IPS DF 19.7 (cell line): ENCODE measurements at regions not wholly inside any gene's neighbourhood (a gene's known extent, or its start where the extent isn't known, plus 50 kb on each side); places are given as distances from the start of the nearest gene placed in this dataset.
"Not testable (repeated sequence)": the region's sequence is repeated elsewhere in the genome, so short reads cannot be mapped to it uniquely, and the experiment has no call there.

Source experiments
- DNase-seq: peaks from one replicate; pipeline ENCODE4 v3.0.0-alpha.2; 2013; ENCODE audit warnings: low read depth, low spot score

DNA sequence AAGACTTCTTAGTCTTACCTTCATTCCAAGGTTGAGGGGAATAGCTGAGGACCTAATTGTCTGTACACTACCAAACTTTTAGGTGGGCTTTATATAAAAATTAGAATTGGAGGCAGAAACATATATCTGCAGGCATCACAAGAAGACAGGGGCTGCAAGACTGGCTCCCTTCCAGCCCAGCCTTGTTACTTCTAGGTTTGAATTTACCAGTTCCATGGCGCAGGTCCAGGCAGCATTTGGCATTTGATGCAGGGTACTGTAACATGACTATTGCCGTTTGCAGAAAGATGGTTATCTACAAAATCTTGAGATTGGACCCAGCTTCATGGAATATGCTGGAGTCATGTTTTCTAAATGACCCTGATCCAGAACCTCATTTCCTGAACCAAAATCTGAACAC is 105.4 kb upstream of the RHOBTB1 start:
- no peak for DNase-seq

DNA sequence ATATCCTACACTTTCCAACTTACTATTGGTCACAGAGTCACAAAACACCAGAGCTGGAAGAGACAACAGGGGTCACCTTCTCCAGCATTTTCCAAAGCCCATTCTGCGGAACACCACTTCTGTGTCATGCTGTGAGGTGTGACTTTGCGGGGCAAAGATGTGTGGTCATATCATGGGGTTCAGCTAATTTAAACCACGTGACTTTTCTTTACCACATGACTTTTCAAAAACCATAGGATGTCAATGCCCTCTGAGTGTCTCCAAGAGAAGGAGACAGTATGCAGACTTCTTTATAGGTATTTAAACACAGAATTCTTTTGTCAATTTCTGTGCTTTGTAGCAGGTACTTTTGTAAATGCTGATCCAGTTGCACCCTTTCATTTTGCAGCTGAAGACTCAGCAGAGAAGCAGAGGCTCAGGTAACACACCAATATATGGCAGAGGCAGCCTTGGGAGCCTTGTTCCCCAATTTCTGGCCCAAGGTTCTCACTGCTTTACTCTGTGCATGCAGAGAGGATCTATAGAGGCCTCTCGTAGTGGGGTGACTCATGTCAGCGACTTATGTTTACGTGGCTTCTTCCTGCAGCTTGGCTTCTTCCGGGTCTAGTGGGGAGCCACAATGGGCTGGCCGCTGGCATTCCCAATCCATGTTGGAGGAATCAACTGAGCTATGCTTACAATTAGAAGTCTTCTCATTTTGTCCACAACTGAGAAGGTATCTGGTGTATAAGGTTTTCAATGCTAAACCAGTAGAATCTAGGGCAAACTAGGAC is 104.0 kb upstream of the RHOBTB1 start:
- DNase-seq, result no peak

DNA sequence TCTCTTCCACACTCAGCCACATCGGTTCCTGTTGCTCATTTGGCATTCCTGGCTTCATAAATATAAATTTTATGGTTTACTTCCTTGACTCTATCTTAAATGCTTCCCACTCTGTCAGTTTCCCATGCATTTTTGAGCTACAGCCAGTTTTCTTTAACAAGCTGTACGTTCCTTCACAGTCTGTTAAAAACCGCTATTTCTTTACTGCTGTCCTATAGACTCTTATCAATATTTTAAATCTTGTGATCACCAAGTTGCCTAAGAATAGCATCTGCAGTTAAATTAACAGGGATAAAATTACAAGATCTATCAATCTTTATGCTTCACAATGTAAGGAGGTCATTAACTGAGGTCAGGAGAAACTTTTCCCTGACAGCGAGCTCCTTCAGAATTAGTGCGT is 103.1 kb upstream of the RHOBTB1 start:
- DNase-seq, result no peak

DNA sequence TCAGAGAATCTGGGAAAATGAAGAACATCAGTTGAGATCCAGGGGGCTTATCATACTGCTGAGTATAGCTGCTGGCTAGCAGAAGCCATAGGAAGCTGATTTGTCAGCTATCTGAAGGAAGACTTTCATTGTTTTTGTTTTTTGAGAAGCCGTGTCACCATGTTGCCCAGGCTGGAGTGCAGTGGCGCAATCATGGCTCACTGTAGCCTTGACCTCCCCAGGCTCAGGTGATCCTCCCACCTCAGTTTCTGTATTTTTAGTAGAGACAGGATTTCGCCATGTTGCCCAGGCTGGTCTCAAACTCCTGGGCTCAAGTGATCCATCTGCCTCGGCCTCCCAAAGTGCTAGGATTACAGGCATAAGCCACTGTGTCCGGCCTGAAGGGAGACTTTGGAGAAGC is 101.5 kb upstream of the RHOBTB1 start:
- DNase-seq, result not testable (repeated sequence)

DNA sequence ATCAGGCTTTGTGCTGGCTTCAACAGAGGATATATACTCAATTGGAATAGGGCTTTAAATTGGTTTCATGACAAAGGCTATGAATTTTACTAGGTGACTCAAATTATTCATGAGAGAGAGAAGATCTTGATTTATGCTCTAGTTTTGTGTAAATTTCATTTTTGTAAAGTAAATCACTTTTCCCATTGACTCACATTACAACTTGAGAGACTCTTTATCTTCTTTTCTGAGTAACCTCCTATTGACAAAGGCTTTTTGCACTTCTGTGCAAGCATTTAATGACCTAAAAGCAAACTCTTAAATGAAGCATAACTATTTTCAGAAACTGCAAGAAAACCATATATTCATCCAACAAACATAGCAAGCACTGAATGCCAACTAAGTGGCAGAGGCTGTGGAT is 98.5 kb upstream of the RHOBTB1 start:
- DNase-seq, result no peak

DNA sequence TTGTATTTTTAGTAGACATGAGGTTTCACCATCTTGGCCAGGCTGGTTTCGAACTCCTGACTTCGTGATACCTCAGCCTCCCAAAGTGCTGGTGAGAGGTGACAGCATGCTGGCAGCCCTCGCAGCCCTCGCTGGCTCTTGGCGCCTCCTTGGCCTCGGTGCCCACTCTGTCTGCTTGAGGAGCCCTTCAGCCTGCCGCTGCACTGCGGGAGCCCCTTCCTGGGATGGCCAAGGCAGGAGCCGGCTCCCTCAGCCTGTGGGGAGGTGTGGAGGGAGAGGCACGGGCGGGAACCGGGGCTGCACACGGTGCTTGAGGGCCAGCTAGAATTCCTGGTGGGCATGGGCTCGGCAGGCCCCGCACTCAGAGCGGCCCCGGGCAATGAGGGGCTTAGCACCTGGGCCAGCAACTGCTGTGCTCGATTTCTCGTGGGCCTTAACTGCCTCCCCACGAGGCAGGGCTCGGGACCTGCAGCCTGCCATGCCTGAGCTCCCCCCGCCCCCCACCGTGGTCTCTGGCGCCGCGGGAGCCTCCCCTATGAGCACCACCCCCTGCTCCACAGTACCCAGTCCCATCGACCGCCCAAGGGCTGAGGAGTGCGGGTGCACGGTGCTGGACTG is 96.5 kb upstream of the RHOBTB1 start:
- DNase-seq, result no peak

DNA sequence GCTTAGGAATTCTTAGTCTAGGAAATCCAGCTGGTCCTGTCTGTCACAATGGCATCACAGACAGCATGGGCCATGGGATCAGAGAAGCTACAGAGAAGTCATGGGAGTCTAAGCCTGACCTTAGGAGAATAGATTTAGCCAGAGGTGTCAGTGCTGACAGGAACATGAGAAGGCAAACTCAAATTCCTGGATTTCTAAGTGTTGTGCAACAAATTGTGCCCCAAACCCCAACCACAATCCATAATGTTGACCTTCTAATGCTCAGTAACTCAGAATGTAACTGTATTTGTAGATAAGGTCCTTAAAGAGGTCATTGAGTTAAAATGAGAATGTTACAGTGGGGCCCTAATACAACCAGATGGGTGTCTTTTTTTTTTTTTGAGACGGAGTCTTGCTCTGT is 95.9 kb upstream of the RHOBTB1 start:
- DNase-seq, result no peak

DNA sequence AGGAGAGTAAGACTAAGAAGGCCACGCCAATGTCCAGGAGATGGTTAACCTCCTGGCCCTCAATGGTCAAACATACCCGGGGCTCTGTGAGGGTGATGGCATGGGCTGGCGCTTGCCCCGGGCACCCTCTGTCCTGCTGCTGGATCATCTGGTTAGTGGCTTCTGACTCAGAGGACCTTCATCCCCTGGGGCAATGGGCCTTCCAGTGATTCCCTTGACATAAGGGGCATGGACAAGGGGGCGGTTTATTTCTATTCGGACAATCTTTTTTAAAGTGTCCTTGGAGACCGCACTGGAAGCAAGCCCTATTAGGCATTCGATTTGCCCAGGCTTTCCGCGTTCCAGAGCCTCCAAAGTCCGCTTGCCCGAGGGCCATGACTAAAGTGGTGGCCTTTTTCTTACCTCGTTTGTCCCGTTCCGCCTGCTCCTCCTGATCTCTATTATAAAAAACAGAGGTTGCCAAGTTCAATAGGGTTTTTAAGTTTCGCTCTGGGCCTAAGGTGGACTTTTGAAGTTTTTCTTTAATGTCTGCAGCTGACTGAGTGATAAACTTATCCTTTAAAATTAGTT is 93.4 kb upstream of the RHOBTB1 start:
- not testable (repeated sequence) for DNase-seq

DNA sequence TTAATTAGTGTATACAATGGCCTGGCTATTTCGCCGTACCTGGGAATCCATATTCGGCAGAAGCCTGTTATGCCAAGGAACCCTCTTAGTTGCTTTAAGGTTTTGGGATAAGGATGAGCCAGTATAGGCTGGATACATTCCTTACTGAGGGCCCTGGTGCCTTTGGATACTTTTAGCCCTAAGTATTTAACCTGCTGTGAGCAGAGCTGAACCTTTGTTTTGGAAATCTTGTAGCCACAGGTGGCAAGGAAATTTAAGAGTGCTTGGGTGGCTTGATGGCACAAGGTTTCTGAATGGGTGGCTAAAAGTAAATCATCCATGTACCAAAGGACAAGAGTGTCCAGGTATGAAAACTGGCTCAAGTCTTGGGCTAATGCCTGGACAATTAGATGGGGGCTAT is 92.2 kb upstream of the RHOBTB1 start:
- not testable (repeated sequence) for DNase-seq

DNA sequence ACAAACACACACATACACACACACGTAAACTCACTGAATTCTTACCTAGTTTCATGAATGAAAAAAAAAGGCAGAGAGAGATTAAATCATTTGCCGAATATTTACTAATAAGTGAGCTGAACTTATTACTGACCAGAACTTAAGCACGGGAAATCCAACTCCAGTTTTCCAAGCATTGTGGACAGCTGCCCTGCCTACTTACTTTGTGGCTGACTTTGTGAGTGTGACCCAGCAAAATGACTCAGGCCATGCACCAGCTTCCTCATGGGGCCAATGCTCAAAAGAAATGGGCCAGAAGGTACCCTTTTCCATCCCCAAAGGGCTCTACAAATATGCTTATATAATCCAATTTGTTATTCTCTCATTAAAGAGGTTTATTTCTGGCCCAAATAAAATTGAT is 87.4 kb upstream of the RHOBTB1 start:
- DNase-seq, result no peak

DNA sequence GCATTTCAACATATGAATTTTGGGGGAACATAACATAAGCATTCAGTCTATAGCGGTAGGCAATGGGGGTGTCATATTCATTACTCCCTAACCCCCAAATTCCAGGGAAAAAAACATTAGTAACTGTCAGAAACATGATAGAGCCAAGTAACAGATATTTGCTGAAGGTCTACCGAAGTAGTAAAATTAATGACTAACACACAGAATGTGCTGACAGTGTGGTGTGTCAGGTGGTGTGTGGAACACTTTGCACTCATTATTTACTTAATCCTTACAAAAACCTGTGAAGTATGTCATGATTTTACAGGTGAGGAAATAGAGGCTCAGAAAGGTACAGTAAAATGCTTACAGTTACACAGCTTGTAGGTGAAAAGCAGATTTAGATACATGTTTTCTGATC is 85.4 kb upstream of the RHOBTB1 start:
- no peak for DNase-seq

DNA sequence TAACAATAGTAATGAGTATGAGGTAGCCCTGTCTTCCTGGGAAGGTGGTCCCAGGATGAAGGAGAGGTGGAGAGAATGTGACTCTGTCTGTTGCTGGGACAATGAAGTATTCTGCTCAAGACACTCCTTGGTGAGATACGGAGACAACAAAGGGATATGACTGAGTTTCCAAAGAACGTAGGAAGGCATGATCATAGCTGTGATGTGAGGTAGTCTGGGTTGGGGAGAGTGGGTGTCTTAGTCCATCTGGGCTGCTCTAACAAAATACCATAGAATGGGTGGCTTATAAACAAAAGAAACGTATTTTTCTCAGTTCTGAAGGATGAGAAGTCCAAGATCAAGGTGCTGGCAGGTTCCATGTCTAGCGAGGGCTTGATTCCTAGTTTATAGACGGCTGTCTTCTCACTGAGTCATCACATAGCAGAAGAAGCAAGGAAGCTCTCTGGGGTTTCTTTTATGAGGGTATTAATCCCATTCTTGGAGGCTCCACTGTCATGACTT is 84.9 kb upstream of the RHOBTB1 start:
- DNase-seq, result no peak

DNA sequence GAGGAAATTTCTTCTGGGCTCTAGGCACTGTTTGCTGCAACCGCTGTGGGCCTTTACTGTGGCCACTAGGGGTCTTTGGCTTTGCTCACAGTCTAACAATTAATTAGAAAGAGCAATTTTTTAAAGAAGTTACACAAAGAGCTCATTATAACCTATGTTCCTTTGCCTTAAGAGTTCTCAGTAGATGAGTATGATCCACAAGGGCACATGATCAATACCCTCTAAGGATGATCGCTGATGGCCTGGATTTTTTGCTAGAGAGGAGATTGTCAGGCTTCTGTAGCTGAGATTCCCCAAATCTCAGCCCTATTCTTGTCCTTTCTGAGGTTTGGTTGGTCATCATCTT is 80.8 kb upstream of the RHOBTB1 start:
- no peak for DNase-seq

DNA sequence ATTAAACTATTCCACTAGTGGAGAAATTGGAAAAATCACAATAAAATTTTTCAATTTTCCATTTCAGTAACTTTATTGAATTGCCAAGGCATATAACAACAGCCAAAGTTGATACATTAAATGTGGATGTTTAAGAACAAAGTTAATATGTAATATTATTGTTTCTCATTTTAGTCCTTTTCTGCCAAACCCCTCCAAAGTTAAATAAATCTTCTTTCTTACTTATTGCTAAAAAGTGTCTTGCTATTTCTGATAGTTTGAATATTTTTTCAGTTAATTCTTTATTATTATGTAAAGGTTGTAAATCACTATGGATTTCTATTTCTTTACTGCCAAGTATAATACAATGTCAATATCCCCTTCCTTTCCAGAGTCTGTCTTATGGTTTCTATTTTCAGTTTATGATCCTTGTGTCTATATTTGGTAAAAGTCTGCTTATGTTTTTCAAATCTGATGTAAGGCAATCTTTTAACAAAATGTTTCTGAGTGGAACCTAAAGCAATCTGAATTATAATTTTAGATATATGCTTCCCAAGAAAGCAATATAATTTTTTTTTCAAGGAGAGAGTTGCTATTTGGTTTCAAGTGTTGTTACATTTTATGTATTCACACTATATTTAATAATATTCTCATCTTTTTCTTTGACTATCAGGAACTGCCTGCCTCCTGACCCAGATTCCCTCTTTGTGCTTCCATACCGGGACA is 80.3 kb upstream of the RHOBTB1 start:
- no peak for DNase-seq

DNA sequence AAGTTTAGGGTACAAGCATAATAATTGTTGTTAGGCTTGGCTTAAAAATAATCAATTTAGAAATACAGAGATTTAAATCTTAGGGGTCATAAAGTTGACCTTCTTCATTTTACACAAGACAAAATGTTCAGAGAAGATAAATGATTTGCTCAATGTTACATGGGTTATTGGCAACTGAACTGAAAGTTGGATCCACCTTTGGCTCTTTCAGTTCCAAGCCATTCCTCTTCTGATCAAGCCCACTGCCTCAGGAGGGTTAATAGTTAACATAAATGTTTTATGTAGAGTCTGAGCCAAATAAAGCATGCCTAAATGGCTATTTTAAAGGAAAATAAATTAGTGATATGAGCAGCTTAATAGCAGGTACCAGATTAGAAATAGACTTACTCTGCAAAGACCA is 79.1 kb upstream of the RHOBTB1 start:
- no peak for DNase-seq

DNA sequence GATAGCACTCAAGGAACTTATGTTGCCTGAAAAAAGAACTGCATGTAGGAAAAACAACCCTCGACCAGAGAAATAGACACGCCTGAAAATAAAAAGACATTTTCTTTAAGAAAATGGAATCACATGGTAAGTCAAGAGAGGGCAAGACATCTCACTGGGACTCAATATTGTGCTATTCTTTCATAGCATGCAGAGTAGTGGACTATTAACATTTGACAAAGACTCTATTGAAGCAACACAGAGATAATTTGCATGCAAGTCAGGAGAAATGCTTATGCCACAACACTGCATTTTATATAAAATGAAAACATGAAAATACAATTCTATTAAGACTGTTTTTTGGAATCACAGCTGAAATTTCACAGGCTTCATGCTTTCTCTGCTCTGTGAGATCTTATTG is 77.9 kb upstream of the RHOBTB1 start:
- DNase-seq, result no peak

DNA sequence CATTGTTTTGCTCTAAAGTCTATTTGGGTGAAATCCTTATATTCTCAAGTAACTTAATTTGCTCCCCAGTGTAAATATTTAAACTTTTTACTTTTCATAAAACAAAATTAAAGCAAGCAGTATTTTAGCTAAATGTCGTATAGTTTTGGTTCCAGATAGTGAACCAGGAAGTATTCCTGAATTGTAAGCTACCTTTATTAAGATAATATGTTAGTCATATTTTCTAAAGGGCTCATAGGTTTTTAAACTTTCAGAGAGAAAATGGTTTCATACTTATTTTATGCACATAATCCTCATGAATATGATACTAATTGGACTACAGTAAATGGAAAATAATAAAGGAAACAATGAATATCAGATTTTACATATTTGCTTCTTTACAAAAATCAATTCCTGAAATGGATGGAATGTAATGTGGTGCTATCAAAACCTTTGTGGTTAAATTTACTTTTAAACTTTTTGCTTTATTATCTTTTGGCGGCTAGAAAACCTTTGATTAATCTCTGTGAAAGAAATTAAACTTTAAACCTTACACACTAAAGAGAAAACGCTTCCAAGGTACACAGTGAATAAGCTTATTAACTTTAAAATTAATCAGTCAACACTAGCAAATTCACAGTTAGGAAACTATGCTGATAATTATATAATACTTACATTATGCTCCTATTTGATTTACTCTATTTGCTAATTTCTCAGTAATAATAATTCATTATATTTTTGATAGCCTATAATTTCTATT is 76.6 kb upstream of the RHOBTB1 start:
- no peak for DNase-seq

DNA sequence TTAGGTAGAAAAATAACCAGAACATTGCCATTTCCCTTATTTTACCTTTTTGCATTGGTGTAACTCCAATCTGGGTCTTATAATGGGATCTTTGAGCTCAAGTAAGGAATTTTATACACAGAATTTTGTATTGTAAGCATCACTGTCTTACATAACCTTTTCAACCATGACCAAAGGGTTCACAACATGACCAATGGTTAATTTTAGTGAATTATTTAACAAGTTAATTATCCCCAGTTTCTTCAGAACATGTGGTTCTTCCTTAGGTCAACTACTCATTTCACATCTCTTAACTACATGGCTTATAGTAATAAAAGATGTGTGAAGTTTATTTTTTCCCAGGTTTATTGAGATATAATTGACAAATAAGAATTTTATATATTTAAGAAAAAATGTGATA is 74.2 kb upstream of the RHOBTB1 start:
- no peak for DNase-seq

DNA sequence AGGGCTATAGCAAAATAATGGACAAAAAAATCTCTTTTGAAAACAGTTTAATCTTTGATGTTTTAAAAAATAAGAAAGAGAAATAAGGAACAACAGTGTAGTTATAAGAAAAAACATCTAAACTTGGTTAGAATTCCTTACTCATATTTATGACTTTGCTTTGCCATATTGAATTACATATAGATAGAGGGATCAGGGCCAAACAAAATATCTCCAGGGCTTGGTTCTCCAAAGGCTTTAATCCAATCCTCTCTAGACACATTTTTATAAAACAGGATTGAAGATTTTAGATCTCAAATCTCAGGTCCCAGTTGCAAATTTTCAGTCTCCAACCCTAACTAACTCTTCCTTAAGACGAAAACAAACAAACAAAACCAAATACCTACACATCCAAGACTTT is 72.6 kb upstream of the RHOBTB1 start:
- no peak for DNase-seq

DNA sequence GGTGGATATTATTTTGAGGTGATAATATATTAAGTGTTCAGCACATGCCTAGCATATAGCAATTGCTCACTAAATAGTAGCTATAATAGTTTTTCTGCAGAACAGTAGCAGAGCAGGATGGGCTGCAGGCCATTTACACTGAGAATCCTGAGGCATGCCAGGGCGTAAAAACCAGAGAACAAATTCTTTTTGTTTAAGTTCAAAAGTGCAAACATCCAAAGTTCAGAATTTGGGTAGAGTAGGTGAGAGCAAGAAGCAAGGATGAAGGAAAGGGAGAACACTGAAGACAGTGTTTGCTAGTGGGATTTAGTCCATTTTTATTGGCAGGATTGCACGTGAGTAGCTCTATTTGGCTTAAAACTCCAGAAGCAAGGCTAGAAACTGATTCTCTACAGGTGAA is 72.0 kb upstream of the RHOBTB1 start:
- DNase-seq, result no peak

DNA sequence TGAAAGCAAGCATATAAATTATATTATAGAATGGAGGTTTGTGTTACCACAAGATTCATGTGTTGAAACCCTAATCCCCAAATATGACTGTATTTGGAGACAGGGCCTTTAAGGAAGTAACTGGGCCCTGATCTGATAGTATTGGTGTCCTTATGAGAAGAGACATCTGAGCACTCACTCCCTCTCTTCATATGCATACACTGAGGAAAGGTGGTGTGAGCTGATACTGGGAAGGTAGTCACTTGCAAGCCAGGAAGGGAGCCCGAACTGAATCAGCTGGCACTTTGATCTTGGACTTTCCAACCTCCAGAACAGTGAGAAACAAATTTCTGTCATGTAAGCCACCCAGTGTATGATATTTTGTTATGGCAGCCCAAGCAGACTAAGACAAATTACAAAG is 66.9 kb upstream of the RHOBTB1 start:
- no peak for DNase-seq

DNA sequence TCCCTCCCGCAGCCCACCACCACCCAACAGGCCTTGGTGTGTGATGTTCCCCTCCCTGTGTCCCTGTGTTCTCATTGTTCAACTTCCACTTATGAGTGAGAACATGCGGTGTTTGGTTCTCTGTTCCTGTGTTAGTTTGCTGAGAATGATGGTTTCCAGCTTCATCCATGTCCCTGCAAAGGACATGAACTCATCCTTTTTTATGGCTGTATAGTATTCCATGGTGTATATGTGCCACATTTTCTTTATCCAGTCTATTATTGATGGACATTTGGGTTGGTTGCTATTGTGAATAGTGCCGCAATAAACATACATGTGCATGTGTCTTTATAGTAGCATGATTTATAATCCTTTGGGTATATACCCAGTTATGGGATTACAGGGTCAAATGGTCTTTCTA is 59.1 kb upstream of the RHOBTB1 start:
- not testable (repeated sequence) for DNase-seq
